SK-N-SH (cell line): ENCODE measurements at regions not wholly inside any gene's neighbourhood (a gene's known extent, or its start where the extent isn't known, plus 50 kb on each side); places are given as distances from the start of the nearest gene placed in this dataset.

Experiments used
- CTCF ChIA-PET: fragments of 300-600, 350-600 bp; formaldehyde crosslinking; extraction: SDS; loops from one replicate; lab custom pipeline; 2021; lab: Yijun Ruan, JAX
- POLR2A ChIA-PET: fragments of 350-600 bp; sonication (Branson Sonifier 250); formaldehyde crosslinking; extraction: SDS; loops from one replicate; lab custom pipeline; 2020; ENCODE audit warnings: antibody characterized with exemption, inconsistent platforms; lab: Yijun Ruan, JAX
- DNase-seq: peaks from one replicate; pipeline ENCODE4 v3.0.0; 2012
- H2AFZ ChIP-seq: fragments of 200-600 bp; sonication (generic); 2 replicates; pipeline ENCODE4 v1.8.1; 2016; ENCODE audit warnings: antibody characterized with exemption, mild to moderate bottlenecking, low read depth
- H3F3A ChIP-seq: fragments of 200-600 bp; sonication (generic); replicated peaks from 2 replicates; pipeline ENCODE3; 2016; ENCODE audit warnings: antibody characterized with exemption, mild to moderate bottlenecking; ENCODE audit not compliant: insufficient read depth
- H3K27ac ChIP-seq, 2 experiments: fragments of 200-500 bp in 1 of 2; fragments of 200-600 bp in 1 of 2; sonication (Bioruptor generic) in 1 of 2; sonication (generic), shearing (Covaris generic) in 1 of 2; 2 replicates each; pipeline versions ENCODE4 v1.5.1 to v1.6.1; 2014 to 2016; ENCODE audit warnings: low read depth in 2 of 2, inconsistent platforms in 1 of 2, low read length in 1 of 2, mild to moderate bottlenecking in 1 of 2, mixed read lengths in 1 of 2
- H3K27me3 ChIP-seq: fragments of 200-600 bp; sonication (generic), shearing (Covaris generic); 2 replicates; pipeline ENCODE4 v1.6.1; 2016; ENCODE audit warnings: mixed run types; ENCODE audit not compliant: insufficient read depth
- H3K36me3 ChIP-seq, 2 experiments: fragments of 200-500 bp in 1 of 2; fragments of 200-600 bp in 1 of 2; sonication (Bioruptor generic) in 1 of 2; sonication (generic) in 1 of 2; replicated peaks in 1 of 2; 2 replicates each; pipeline versions ENCODE3 to v1.5.1; 2014 to 2016; ENCODE audit warnings: low read length in 1 of 2, mild to moderate bottlenecking in 1 of 2; ENCODE audit not compliant: insufficient read depth in 2 of 2, control insufficient read depth in 1 of 2
- H3K4me1 ChIP-seq, 2 experiments: fragments of 200-500 bp in 1 of 2; fragments of 200-600 bp in 1 of 2; sonication (Bioruptor generic) in 1 of 2; sonication (generic), shearing (Covaris generic) in 1 of 2; 2 replicates each; pipeline versions ENCODE4 v1.5.1 to v1.6.1; 2014 to 2016; ENCODE audit warnings: low read depth in 1 of 2, low read length in 1 of 2, mixed run types in 1 of 2; ENCODE audit not compliant: insufficient read depth in 2 of 2, control insufficient read depth in 1 of 2
- H3K4me2 ChIP-seq: fragments of 200-600 bp; sonication (generic), shearing (Covaris generic); 2 replicates; pipeline ENCODE4 v1.6.1; 2017; ENCODE audit warnings: mixed run types
- H3K4me3 ChIP-seq, 2 experiments: fragments of 200-500 bp in 1 of 2; fragments of 200-600 bp in 1 of 2; sonication (Bioruptor generic) in 1 of 2; sonication (generic), shearing (Covaris generic) in 1 of 2; 2 replicates each; pipeline versions ENCODE4 v1.5.1 to v1.8.1; 2014 to 2016; ENCODE audit warnings: low read depth in 2 of 2, inconsistent platforms in 1 of 2, low read length in 1 of 2, mild to moderate bottlenecking in 1 of 2, mixed read lengths in 1 of 2, moderate library complexity in 1 of 2
- H3K79me2 ChIP-seq: fragments of 200-600 bp; sonication (generic); 2 replicates; pipeline ENCODE4 v1.8.1; 2017; ENCODE audit warnings: mild to moderate bottlenecking; ENCODE audit not compliant: insufficient read depth
- H3K9ac ChIP-seq: fragments of 200-600 bp; sonication (generic); 2 replicates; pipeline ENCODE4 v1.6.1; 2017; ENCODE audit warnings: mixed run types
- H3K9me2 ChIP-seq: fragments of 200-600 bp; sonication (generic); 2 replicates; pipeline ENCODE4 v1.6.1; 2017; ENCODE audit warnings: mixed run types
- H3K9me3 ChIP-seq: fragments of 200-600 bp; sonication (generic); 2 replicates; pipeline ENCODE4 v1.6.1; 2017; ENCODE audit warnings: mixed run types, mild to moderate bottlenecking, moderate library complexity
- H4K20me1 ChIP-seq: fragments of 200-600 bp; sonication (generic); 2 replicates; pipeline ENCODE4 v1.6.1; 2017; ENCODE audit warnings: mild to moderate bottlenecking, mixed run types; ENCODE audit not compliant: insufficient read depth
- CTCF ChIP-seq: fragments of 200-600 bp; sonication (generic); IDR thresholded peaks from 2 replicates; pipeline ENCODE4 v1.6.1; 2017; ENCODE audit warnings: antibody characterized with exemption, mild to moderate bottlenecking, moderate library complexity
- ELF1 ChIP-seq: IDR thresholded peaks from 2 replicates; pipeline ENCODE4 v1.4.0; 2012
- EP300 ChIP-seq, 2 experiments: IDR thresholded peaks; 2 replicates each; pipeline versions ENCODE4 v1.4.0 to v1.6.1; 2012; ENCODE audit warnings: borderline replicate concordance in 1 of 2, low read depth in 1 of 2, low read length in 1 of 2
- FOSL2 ChIP-seq: IDR thresholded peaks from 2 replicates; pipeline ENCODE4 v1.4.0; 2012; ENCODE audit warnings: low read depth, mild to moderate bottlenecking, moderate library complexity, borderline replicate concordance
- FOXJ3 ChIP-seq: sonication (generic); formaldehyde crosslinking; IDR thresholded peaks from 2 replicates; pipeline ENCODE4 v1.5.1; 2020; ENCODE audit warnings: mild to moderate bottlenecking, missing genetic modification reagents
- GABPA ChIP-seq: IDR thresholded peaks from 2 replicates; pipeline ENCODE4 v1.4.0; 2012; ENCODE audit warnings: low read depth, mild to moderate bottlenecking
- GATA2 ChIP-seq: sonication (generic); formaldehyde crosslinking; IDR thresholded peaks from 2 replicates; pipeline ENCODE4 v1.5.0; 2020; ENCODE audit warnings: mild to moderate bottlenecking, missing genetic modification reagents
- MAX ChIP-seq: IDR thresholded peaks from 2 replicates; pipeline ENCODE4 v1.4.0; 2012; ENCODE audit warnings: low read depth
- MEF2A ChIP-seq: IDR thresholded peaks from 2 replicates; pipeline ENCODE4 v1.4.0; 2012; ENCODE audit warnings: low read depth, borderline replicate concordance
- MXI1 ChIP-seq: IDR thresholded peaks from 2 replicates; pipeline ENCODE4 v1.6.1; 2012; ENCODE audit warnings: mild to moderate bottlenecking, low read depth, low read length, improper control_type of control experiment
- NRF1 ChIP-seq: IDR thresholded peaks from 2 replicates; pipeline ENCODE4 v1.6.1; 2012; ENCODE audit warnings: low read depth, mild to moderate bottlenecking, low read length
- RAD21 ChIP-seq: IDR thresholded peaks from 2 replicates; pipeline ENCODE4 v1.6.1; 2012; ENCODE audit warnings: mild to moderate bottlenecking, low read length
- RCOR1 ChIP-seq: fragments of 150-350 bp; IDR thresholded peaks from 2 replicates; pipeline ENCODE4 v1.6.1; 2017; ENCODE audit warnings: antibody characterized with exemption, low read length
- REST ChIP-seq: IDR thresholded peaks from 2 replicates; pipeline ENCODE4 v1.6.1; 2012; ENCODE audit warnings: mild to moderate bottlenecking, low read depth, low read length, moderate library complexity
- RFX5 ChIP-seq: IDR thresholded peaks from 2 replicates; pipeline ENCODE4 v1.6.1; 2012; ENCODE audit warnings: mild to moderate bottlenecking, improper control_type of control experiment, low read length
- RXRA ChIP-seq: IDR thresholded peaks from 2 replicates; pipeline ENCODE4 v1.4.0; 2012; ENCODE audit warnings: low read depth, mild to moderate bottlenecking, borderline replicate concordance
- SIN3A ChIP-seq: IDR thresholded peaks from 2 replicates; pipeline ENCODE4 v1.6.1; 2012; ENCODE audit warnings: low read depth, mild to moderate bottlenecking, low read length, moderate library complexity, borderline replicate concordance
- SMC3 ChIP-seq: IDR thresholded peaks from 2 replicates; pipeline ENCODE4 v1.6.1; 2012; ENCODE audit warnings: low read depth, low read length, improper control_type of control experiment
- TEAD4 ChIP-seq: IDR thresholded peaks from 2 replicates; pipeline ENCODE4 v1.4.0; 2012; ENCODE audit warnings: mild to moderate bottlenecking, borderline replicate concordance; ENCODE audit not compliant: insufficient read depth
- USF1 ChIP-seq: IDR thresholded peaks from 2 replicates; pipeline ENCODE4 v1.4.0; 2012; ENCODE audit warnings: low read depth, borderline replicate concordance
- WGBS: methylation state at CpG from one replicate; pipeline ENCODE4 v1.1.6; 2017; ENCODE audit warnings: low lambda C conversion rate; 5-methylcytosine and 5-hydroxymethylcytosine counted together

GRCh38 chr3:139838269-139838957 is 96.6 kb upstream of the CLSTN2 start:
- no peaks in the 10 kb centered on the region for H4K20me1 ChIP-seq
- peaks cover 0 to 5% of the 10 kb centered on the region in 2 experiments; a peak in 2 of 4 replicates for H3K4me1 ChIP-seq
- H3K27me3 ChIP-seq = no peaks in the 10 kb centered on the region
- no peak overlapping the region for H3K4me2 ChIP-seq
- CTCF ChIA-PET = no interaction called here
- no peak for TF ChIP-seq REST
- TF ChIP-seq FOXJ3 (CRISPR knock-in tag) = no peak
- TF ChIP-seq GABPA = no peak
- no peak for TF ChIP-seq USF1
- TF ChIP-seq GATA2 (CRISPR knock-in tag) = no peak
- no peak for TF ChIP-seq NRF1
- TF ChIP-seq ELF1 = no peak
- TF ChIP-seq MXI1 = no peak
- TF ChIP-seq FOSL2 = no peak
- TF ChIP-seq RCOR1 = no peak
- TF ChIP-seq TEAD4 = no peak
- TF ChIP-seq MAX = no peak
- no peak for TF ChIP-seq RXRA
- TF ChIP-seq EP300 (IDR thresholded peaks at IDR 0.05; ENCODE audit: borderline replicate concordance in 1 of 2, low read depth in 1 of 2, low read length in 1 of 2) = no peak
- no peak for TF ChIP-seq SIN3A
- TF ChIP-seq RFX5 = no peak
- TF ChIP-seq RAD21 = no peak
- TF ChIP-seq MEF2A = no peak
- no peak for TF ChIP-seq SMC3
- TF ChIP-seq CTCF = no peak
- WGBS = 9% methylated on average over 3 of the region's 3 CpGs
- no peaks in the 10 kb centered on the region for H3F3A ChIP-seq
- no peaks in the 10 kb centered on the region for H3K36me3 ChIP-seq
- POLR2A ChIA-PET = no interaction called here
- no peak overlapping the region for H2AFZ ChIP-seq
- H3K4me3 ChIP-seq = no peak overlapping the region
- no peaks in the 10 kb centered on the region for H3K9me2 ChIP-seq
- H3K9ac ChIP-seq = no peak overlapping the region
- no peak overlapping the region for H3K27ac ChIP-seq
- DNase-seq = no peak
- no peaks in the 10 kb centered on the region for H3K79me2 ChIP-seq
- H3K9me3 ChIP-seq = no peaks in the 10 kb centered on the region
